Prostate gland (tissue), 2 donors: ENCODE measurements at regions not wholly inside any gene's neighbourhood (a gene's known extent, or its start where the extent isn't known, plus 50 kb on each side); places are given as distances from the start of the nearest gene placed in this dataset.

Experiments used
- DNase-seq: peaks from one replicate; pipeline ENCODE4 v3.0.0-alpha.2; 2019; ENCODE audit warnings: low spot score
- H3K27ac ChIP-seq, 2 donors: fragments of 200-600 bp; sonication (generic); 2 replicates each; pipeline ENCODE4 v1.5.1; 2017 to 2019
- H3K27me3 ChIP-seq: fragments of 200-600 bp; sonication (generic); replicated peaks from 2 replicates; pipeline ENCODE4 v1.5.1; 2019; ENCODE audit not compliant: insufficient read depth
- H3K36me3 ChIP-seq, 2 donors: fragments of 200-600 bp; sonication (generic); 1 replicate in 1 of 2; 2 replicates in 1 of 2; pipeline versions ENCODE4 v1.5.1 to v1.8.1; 2017 to 2019
- H3K4me1 ChIP-seq: fragments of 200-600 bp; sonication (generic); replicated peaks from 2 replicates; pipeline ENCODE4 v1.5.1; 2019
- H3K4me3 ChIP-seq, 2 donors: fragments of 200-600 bp; sonication (generic); 2 replicates each; pipeline ENCODE4 v1.5.1; 2017 to 2019
- H3K9me3 ChIP-seq: fragments of 200-600 bp; sonication (generic); 2 replicates; pipeline ENCODE4 v1.5.1; 2017
- POLR2A ChIP-seq: fragments of 450-650 bp; IDR thresholded peaks from one replicate; pipeline ENCODE4 v1.6.1; 2016; ENCODE audit warnings: antibody characterized with exemption, mild to moderate bottlenecking
- POLR2AphosphoS5 ChIP-seq: sonication (generic); formaldehyde crosslinking; IDR thresholded peaks from one replicate; pipeline ENCODE4 v1.6.1; 2017; ENCODE audit warnings: antibody characterized with exemption
- WGBS: methylation state at CpG from one replicate; pipeline ENCODE4 v1.1.5; 2018; 5-methylcytosine and 5-hydroxymethylcytosine counted together
- intact Hi-C: fragments of 100-400 bp; cut with DNase I; formaldehyde crosslinking; loops from one replicate; pipeline ENCODE4 v1.14.2; 2022
- TF ChIP-seq, protein P1 (sequence below), 4 experiments: fragments of 200-600 bp in 2 of 4; fragments of 450-650 bp in 2 of 4; sonication (generic) in 2 of 4; IDR thresholded peaks; 1 replicate in 3 of 4; 2 replicates in 1 of 4; pipeline ENCODE4 v1.5.1; 2016 to 2019; ENCODE audit warnings: antibody characterized with exemption in 4 of 4, mild to moderate bottlenecking in 2 of 4, moderate library complexity in 2 of 4

DNA sequence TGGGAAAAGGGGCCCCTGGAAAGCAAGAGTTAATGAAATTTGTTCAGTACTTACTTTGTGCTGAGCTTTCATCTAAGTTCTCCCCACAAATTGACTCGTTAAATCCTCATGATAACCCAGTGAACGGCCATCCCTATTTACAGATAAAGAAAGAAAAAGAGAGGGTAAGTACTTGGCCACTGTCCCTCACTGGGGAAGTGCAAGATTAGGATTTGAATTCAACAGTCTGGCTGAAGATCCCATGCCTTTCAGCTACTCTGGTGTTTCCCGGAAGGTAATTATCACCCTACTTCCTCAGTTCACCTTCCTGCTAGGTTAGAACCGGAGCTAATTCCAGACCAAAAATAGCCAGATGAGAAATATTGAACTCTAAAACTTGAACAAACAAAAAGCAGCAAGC is 269.2 kb upstream of the TLE4 start:
- H3K36me3 ChIP-seq: no peaks in the 10 kb centered on the region
- TF ChIP-seq POLR2AphosphoS5 (no peak), POLR2A (no peak)
- TF ChIP-seq, protein P1, sequence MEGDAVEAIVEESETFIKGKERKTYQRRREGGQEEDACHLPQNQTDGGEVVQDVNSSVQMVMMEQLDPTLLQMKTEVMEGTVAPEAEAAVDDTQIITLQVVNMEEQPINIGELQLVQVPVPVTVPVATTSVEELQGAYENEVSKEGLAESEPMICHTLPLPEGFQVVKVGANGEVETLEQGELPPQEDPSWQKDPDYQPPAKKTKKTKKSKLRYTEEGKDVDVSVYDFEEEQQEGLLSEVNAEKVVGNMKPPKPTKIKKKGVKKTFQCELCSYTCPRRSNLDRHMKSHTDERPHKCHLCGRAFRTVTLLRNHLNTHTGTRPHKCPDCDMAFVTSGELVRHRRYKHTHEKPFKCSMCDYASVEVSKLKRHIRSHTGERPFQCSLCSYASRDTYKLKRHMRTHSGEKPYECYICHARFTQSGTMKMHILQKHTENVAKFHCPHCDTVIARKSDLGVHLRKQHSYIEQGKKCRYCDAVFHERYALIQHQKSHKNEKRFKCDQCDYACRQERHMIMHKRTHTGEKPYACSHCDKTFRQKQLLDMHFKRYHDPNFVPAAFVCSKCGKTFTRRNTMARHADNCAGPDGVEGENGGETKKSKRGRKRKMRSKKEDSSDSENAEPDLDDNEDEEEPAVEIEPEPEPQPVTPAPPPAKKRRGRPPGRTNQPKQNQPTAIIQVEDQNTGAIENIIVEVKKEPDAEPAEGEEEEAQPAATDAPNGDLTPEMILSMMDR (IDR thresholded peaks at IDR 0.05): no peak
- H3K27ac ChIP-seq: no peak overlapping the region
- intact Hi-C loops: no loop called here
- H3K4me1 ChIP-seq: no peaks in the 10 kb centered on the region
- 52% methylated on average over 4 of the region's 4 CpGs for WGBS
- no peak for DNase-seq
- no peaks in the 10 kb centered on the region for H3K27me3 ChIP-seq
- H3K4me3 ChIP-seq: no peak overlapping the region
- H3K9me3 ChIP-seq: no peaks in the 10 kb centered on the region

DNA sequence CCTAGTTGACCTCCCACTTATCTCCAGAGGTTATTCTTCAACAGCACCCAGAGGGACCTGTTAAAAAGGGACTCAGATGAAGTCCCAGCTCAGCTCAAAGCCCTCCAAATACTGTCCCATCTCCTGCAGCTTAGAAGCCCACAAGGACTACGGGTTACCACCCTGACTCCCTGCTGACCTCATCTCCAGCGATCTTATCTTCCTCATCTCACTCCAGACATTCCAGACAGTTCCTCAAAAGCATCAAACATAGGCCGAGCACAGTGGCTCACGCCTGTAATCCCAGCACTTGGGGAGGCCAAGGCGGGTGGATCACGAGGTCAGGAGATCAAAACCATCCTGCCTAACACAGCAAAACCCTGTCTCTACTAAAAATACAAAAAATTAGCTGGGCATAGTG is 263.8 kb upstream of the TLE4 start:
- no peak for TF ChIP-seq POLR2A
- TF ChIP-seq POLR2AphosphoS5: no peak
- TF ChIP-seq, protein P1 (IDR thresholded peaks at IDR 0.05): no peak
- H3K9me3 ChIP-seq: no peaks in the 10 kb centered on the region
- intact Hi-C loops: no loop called here
- no peak for DNase-seq
- WGBS: 72% methylated on average over 6 of the region's 6 CpGs
- no peak overlapping the region for H3K4me3 ChIP-seq
- no peak overlapping the region for H3K27ac ChIP-seq
- no peaks in the 10 kb centered on the region for H3K36me3 ChIP-seq
- no peaks in the 10 kb centered on the region for H3K27me3 ChIP-seq
- H3K4me1 ChIP-seq: no peaks in the 10 kb centered on the region

DNA sequence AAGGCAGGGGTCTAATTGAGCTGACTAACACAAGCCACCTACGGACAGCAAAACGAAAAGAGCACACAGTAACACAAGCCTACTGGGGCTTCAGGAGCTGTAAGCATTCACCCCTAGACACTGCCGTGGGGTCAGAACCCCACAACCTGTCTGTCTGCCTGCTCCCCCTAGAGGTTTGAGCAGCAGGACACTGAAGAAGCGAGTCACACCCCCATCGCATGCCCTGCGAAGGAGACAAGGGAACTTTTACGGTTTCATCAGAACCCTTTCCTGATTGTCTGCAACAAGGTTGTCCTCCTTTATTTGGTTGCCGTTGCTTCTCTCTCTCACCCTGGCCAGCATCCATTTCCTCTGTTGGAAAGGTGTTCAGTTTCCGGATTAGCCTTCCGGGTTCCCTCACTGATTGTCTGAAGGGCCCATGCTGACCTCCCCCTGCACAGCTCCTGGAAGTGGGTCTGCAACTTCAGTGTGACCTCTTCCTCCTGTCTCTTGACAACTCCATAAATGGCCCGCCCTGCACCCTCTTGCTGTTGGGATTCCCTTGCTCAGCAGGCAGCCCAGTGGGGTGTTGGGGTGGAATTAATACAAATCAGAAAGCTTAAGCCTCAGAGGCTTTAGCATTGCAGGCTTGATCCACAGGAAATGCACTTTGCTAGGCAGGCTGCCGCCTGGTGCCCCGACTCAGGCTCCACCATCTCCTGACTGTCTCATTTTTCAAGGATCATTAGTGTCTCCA is 258.9 kb upstream of the TLE4 start:
- 85% methylated on average over 13 of the region's 13 CpGs for WGBS
- no peak overlapping the region for H3K4me3 ChIP-seq

DNA sequence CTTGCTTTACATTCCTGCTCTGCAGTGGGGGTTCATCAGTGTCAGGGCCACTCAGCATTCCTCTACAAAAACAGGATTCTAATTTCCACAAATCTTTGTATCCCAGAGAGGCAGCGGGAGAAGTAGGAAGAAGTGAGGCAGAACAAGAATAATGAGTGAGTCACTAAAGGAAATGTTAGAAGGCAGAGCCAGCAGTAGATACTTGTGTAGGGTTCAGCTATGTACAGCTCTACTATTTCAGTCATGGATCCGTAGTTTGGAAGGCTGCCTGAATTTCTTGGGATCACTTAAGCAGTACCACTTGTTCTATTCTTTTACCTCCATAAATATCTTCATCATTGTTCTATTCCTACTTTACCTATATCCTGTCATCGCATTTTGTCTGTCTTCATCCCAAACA is 246.3 kb upstream of the TLE4 start:
- intact Hi-C loops: no loop called here
- Histone ChIP-seq H3K4me3 (no peak overlapping the region), H3K4me1 (no peaks in the 10 kb centered on the region), H3K9me3 (no peaks in the 10 kb centered on the region), H3K36me3 (no peaks in the 10 kb centered on the region), H3K27ac (no peak overlapping the region), H3K27me3 (no peaks in the 10 kb centered on the region)
- TF ChIP-seq, protein P1 (IDR thresholded peaks at IDR 0.05): no peak
- TF ChIP-seq POLR2A: no peak
- TF ChIP-seq POLR2AphosphoS5: no peak
- 67% methylated on average over 3 of the region's 3 CpGs for WGBS
- DNase-seq: no peak

More for the DNA sequence above, 258.9 kb upstream of the TLE4 start:
- Histone ChIP-seq H3K9me3 (no peaks in the 10 kb centered on the region), H3K27me3 (no peaks in the 10 kb centered on the region), H3K36me3 (no peaks in the 10 kb centered on the region), H3K27ac (no peak overlapping the region), H3K4me1 (no peaks in the 10 kb centered on the region)
- no peak for TF ChIP-seq POLR2A
- TF ChIP-seq, protein P1 (IDR thresholded peaks at IDR 0.05): no peak
- TF ChIP-seq POLR2AphosphoS5: no peak
- no peak for DNase-seq
- intact Hi-C loops: no loop called here

DNA sequence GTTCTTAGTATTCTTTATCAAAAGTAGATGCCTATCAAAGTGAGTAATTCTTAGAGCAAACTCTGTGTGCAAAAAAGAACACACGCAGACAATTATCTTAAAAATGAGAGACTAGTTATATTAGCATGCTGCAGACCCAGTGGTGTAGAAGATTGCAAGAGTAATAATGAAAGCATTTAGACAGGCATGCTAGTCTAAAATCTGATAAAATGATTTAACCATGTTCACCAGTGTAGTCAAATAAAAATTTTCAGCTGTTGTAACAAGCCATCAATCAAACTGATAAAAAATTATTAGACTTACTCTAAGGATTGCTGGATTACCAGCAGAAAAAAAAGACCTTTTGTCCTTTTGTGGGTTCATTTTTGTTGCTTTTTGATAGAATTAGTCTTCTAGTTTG is 241.9 kb upstream of the TLE4 start:
- no peak for TF ChIP-seq POLR2A
- TF ChIP-seq, protein P1 (IDR thresholded peaks at IDR 0.05): no peak
- no peaks in the 10 kb centered on the region for H3K36me3 ChIP-seq
- no peak overlapping the region for H3K27ac ChIP-seq
- WGBS: 60% methylated on average over 1 of the region's 1 CpG
- H3K27me3 ChIP-seq: no peaks in the 10 kb centered on the region
- H3K4me1 ChIP-seq: no peaks in the 10 kb centered on the region
- DNase-seq: no peak
- H3K4me3 ChIP-seq: no peak overlapping the region
- no peaks in the 10 kb centered on the region for H3K9me3 ChIP-seq
- intact Hi-C loops: no loop called here
